GM12878 (cell line): ENCODE measurements at regions not wholly inside any gene's neighbourhood (a gene's known extent, or its start where the extent isn't known, plus 50 kb on each side); places are given as distances from the start of the nearest gene placed in this dataset.

Experiments
- ATAC-seq: fragments of 200-7000 bp; cut with Tn5 transposase; 3 replicates; pipeline ENCODE4 v1.9.1; 2020; ENCODE audit warnings: mild to moderate bottlenecking, moderate library complexity
- BruUV-seq: library from RNA; stranded (reverse); fragments of 400-500 nt; replicated peaks from 2 replicates; lab custom pipeline; 2021; lab: Mats Ljungman, UMichigan
- CTCF ChIA-PET: fragments of 300-600 bp; sonication (Branson Sonifier 250); formaldehyde crosslinking; extraction: SDS; loops from one replicate; lab custom pipeline; 2021; ENCODE audit warnings: inconsistent platforms; lab: Yijun Ruan, JAX
- POLR2A ChIA-PET: fragments of 350-600 bp; formaldehyde crosslinking; extraction: SDS; loops from one replicate; lab custom pipeline; 2021; ENCODE audit warnings: inconsistent platforms; lab: Charles Lee
- RAD21 ChIA-PET: fragments of 300-600 bp; sonication (Branson Sonifier 250); formaldehyde crosslinking; loops from one replicate; lab custom pipeline; 2023; ENCODE audit warnings: antibody characterized with exemption; ENCODE audit not compliant: unreplicated experiment; lab: Charles Lee
- SMC1A ChIA-PET: fragments of 300-600 bp; sonication (Branson Sonifier 250); formaldehyde crosslinking; loops from one replicate; lab custom pipeline; 2023; ENCODE audit not compliant: unreplicated experiment, uncharacterized antibody; lab: Charles Lee
- DNase-seq: peaks from one replicate; pipeline ENCODE4 v3.0.0-alpha.2; 2011; ENCODE audit warnings: low read depth, low spot score
- FAIRE-seq: peaks from 3 replicates; lab custom pipeline; 2011; peaks lifted over from hg19 to GRCh38; lab: Jason Lieb, UNC
- H2AFZ ChIP-seq: 2 replicates; pipeline ENCODE4 v1.6.0; 2011; ENCODE audit warnings: low read depth, low read length, control low read depth; ENCODE audit not compliant: control insufficient read depth
- H3K27ac ChIP-seq: 2 replicates; pipeline ENCODE4 v1.5.1; 2011; ENCODE audit warnings: control low read depth; ENCODE audit not compliant: control insufficient read depth, insufficient read depth
- H3K27me3 ChIP-seq, 2 experiments: replicated peaks in 1 of 2; 2 replicates each; pipeline versions ENCODE4 v1.6.0 to v1.6.1; 2011; ENCODE audit warnings: low read length in 1 of 2; ENCODE audit not compliant: control insufficient read depth in 2 of 2, insufficient read depth in 2 of 2
- H3K36me3 ChIP-seq, 2 experiments: 2 replicates each; pipeline ENCODE4 v1.5.1; 2011; ENCODE audit warnings: low read length in 1 of 2; ENCODE audit not compliant: control insufficient read depth in 2 of 2, insufficient read depth in 2 of 2
- H3K4me1 ChIP-seq: 2 replicates; pipeline ENCODE4 v1.6.1; 2011; ENCODE audit warnings: mild to moderate bottlenecking, low read length, moderate library complexity, mixed read lengths; ENCODE audit not compliant: control insufficient read depth, insufficient read depth
- H3K4me2 ChIP-seq: 2 replicates; pipeline ENCODE4 v1.6.0; 2011; ENCODE audit warnings: control low read depth; ENCODE audit not compliant: control insufficient read depth, insufficient read depth
- H3K4me3 ChIP-seq: fragments of 200-600 bp; sonication (generic); 2 replicates; pipeline ENCODE4 v1.5.1; 2016
- H3K79me2 ChIP-seq: 2 replicates; pipeline ENCODE4 v1.6.0; 2011; ENCODE audit warnings: low read length; ENCODE audit not compliant: control insufficient read depth, insufficient read depth
- H3K9ac ChIP-seq: 2 replicates; pipeline ENCODE4 v1.8.0; 2011; ENCODE audit warnings: low read length, control low read depth, mixed read lengths; ENCODE audit not compliant: control insufficient read depth, insufficient read depth
- H3K9me3 ChIP-seq: replicated peaks from 3 replicates; pipeline ENCODE4 v1.5.1; 2011; ENCODE audit warnings: mild to moderate bottlenecking, low read length; ENCODE audit not compliant: control insufficient read depth, insufficient read depth
- H4K20me1 ChIP-seq: 2 replicates; pipeline ENCODE4 v1.6.0; 2011; ENCODE audit not compliant: control insufficient read depth, insufficient read depth
- FOS ChIP-seq: IDR thresholded peaks from 3 replicates; pipeline ENCODE4 v1.6.1; 2011; ENCODE audit warnings: borderline replicate concordance; ENCODE audit not compliant: insufficient read length; ENCODE audit errors: extremely low read depth
- GATAD2B ChIP-seq: fragments of 450-650 bp; conservative IDR thresholded peaks from 2 replicates; pipeline ENCODE4 v1.6.1; 2017; ENCODE audit warnings: low read depth, mild to moderate bottlenecking, moderate library complexity
- IKZF1 ChIP-seq: fragments of 450-650 bp; conservative IDR thresholded peaks from 2 replicates; pipeline ENCODE4 v1.6.1; 2017; ENCODE audit warnings: antibody characterized with exemption, mild to moderate bottlenecking
- MTA3 ChIP-seq: IDR thresholded peaks from 2 replicates; pipeline ENCODE4 v1.6.1; 2012; ENCODE audit warnings: low read length, inconsistent platforms, borderline replicate concordance
- PRDM15 ChIP-seq: fragments of 450-650 bp; formaldehyde crosslinking; IDR thresholded peaks from 2 replicates; pipeline ENCODE4 v1.4.0; 2020; ENCODE audit warnings: mild to moderate bottlenecking, moderate library complexity
- SMAD5 ChIP-seq: IDR thresholded peaks from 2 replicates; pipeline ENCODE4 v1.6.1; 2016; ENCODE audit warnings: antibody characterized with exemption, low read depth
- SMC3 ChIP-seq: IDR thresholded peaks from 2 replicates; pipeline ENCODE4 v1.6.1; 2011; ENCODE audit warnings: low read length, improper control_type of control experiment, borderline replicate concordance
- ZBED1 ChIP-seq: IDR thresholded peaks from 2 replicates; pipeline ENCODE4 v1.6.1; 2016; ENCODE audit warnings: borderline replicate concordance
- ZBTB40 ChIP-seq: fragments of 450-650 bp; IDR thresholded peaks from 2 replicates; pipeline ENCODE4 v1.6.1; 2016; ENCODE audit warnings: mild to moderate bottlenecking, moderate library complexity, borderline replicate concordance
- WGBS: methylation state at CpG from one replicate; pipeline ENCODE4 v1.1.6; 2016; ENCODE audit warnings: low lambda C conversion rate; ENCODE audit not compliant: insufficient replicate concordance, insufficient coverage; ENCODE audit errors: missing lambda C conversion rate; 5-methylcytosine and 5-hydroxymethylcytosine counted together
- in situ Hi-C: fragments of 300-500 bp; cut with MboI; formaldehyde crosslinking; loops from 9 replicates; pipeline ENCODE4 v1.14.3; 2018; ENCODE audit warnings: mixed read lengths
- intact Hi-C: fragments of 100-400 bp; cut with micrococcal nuclease; formaldehyde crosslinking; loops from one replicate; pipeline ENCODE4 v1.14.2; 2022; ENCODE audit not compliant: unreplicated experiment
- TF ChIP-seq, protein P1 (sequence below): fragments of 450-650 bp; formaldehyde crosslinking; IDR thresholded peaks from 2 replicates; pipeline ENCODE4 v1.5.0; 2022; ENCODE audit warnings: mild to moderate bottlenecking, missing genetic modification characterization
- TF ChIP-seq, protein P2 (sequence below): IDR thresholded peaks from 2 replicates; pipeline ENCODE4 v1.6.1; 2012; ENCODE audit warnings: low read length, inconsistent platforms

DNA sequence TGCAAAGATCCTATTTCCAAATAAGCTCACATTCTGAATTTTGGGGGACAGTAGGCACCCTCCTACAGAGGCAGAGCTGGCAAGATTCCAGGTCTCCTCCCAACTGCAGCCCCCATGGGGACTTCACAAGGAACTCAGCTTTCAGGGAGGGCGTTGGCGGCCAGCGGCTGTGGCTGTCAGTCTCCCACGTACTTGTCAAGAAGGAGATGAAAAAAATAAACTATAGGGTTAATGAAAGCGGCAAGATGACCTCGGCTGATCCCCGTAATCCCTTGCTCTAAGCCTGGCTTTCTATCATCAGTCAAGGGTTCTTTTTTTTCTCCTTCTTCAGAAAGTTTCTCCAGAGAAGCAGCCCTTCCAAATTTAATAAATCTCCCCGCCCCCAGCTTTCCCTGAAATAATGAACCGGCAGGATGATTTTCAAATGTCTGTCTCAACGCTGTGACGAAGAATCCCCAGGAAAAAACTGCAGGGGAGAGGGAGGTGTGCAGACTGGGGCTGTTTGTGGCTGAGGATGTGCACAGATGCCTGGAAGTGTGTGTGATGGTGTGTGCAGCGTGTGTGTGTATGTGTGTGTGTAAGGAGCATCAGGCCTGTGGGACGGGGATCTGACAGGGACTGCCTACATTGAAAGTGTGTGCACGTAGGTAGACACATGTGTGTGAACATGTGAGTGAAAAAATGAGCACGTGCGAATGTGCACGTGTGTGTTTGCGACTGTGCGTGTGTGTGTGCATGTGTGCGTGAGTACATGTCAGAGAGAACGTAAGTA is 78.7 kb downstream of the SLC2A10 start:
- H4K20me1 ChIP-seq, result no peaks in the 10 kb centered on the region
- DNase-seq (no peak), FAIRE-seq (no peak), ATAC-seq (no peak)
- no peaks in the 10 kb centered on the region for H3K36me3 ChIP-seq
- WGBS, result 58% methylated on average over 21 of the region's 21 CpGs
- H3K4me1 ChIP-seq, result no peaks in the 10 kb centered on the region
- ChIA-PET CTCF (no interaction called here), SMC1A (no interaction called here), POLR2A (no interaction called here), RAD21 (no interaction called here)
- no TSS peak for BruUV-seq
- no peaks in the 10 kb centered on the region; a peak in 1 of 4 replicates for H3K27me3 ChIP-seq
- no peak overlapping the region for H3K27ac ChIP-seq
- H3K9ac ChIP-seq, result no peak overlapping the region
- H3K4me3 ChIP-seq, result no peak overlapping the region
- no peak overlapping the region for H3K4me2 ChIP-seq
- intact Hi-C loops, result no loop called here
- no peak overlapping the region for H2AFZ ChIP-seq
- H3K9me3 ChIP-seq, result no peaks in the 10 kb centered on the region; the same call in 2 of the 3 replicates
- no peaks in the 10 kb centered on the region for H3K79me2 ChIP-seq
- in situ Hi-C loops, result no loop called here
- TF ChIP-seq, protein P1, sequence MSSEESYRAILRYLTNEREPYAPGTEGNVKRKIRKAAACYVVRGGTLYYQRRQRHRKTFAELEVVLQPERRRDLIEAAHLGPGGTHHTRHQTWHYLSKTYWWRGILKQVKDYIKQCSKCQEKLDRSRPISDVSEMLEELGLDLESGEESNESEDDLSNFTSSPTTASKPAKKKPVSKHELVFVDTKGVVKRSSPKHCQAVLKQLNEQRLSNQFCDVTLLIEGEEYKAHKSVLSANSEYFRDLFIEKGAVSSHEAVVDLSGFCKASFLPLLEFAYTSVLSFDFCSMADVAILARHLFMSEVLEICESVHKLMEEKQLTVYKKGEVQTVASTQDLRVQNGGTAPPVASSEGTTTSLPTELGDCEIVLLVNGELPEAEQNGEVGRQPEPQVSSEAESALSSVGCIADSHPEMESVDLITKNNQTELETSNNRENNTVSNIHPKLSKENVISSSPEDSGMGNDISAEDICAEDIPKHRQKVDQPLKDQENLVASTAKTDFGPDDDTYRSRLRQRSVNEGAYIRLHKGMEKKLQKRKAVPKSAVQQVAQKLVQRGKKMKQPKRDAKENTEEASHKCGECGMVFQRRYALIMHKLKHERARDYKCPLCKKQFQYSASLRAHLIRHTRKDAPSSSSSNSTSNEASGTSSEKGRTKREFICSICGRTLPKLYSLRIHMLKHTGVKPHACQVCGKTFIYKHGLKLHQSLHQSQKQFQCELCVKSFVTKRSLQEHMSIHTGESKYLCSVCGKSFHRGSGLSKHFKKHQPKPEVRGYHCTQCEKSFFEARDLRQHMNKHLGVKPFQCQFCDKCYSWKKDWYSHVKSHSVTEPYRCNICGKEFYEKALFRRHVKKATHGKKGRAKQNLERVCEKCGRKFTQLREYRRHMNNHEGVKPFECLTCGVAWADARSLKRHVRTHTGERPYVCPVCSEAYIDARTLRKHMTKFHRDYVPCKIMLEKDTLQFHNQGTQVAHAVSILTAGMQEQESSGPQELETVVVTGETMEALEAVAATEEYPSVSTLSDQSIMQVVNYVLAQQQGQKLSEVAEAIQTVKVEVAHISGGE, result no peak
- TF ChIP-seq SMAD5 (no peak), ZBED1 (no peak), GATAD2B (no peak), ZBTB40 (no peak), SMC3 (no peak), MTA3 (no peak), FOS (no peak), IKZF1 (no peak), PRDM15 (CRISPR knock-in tag) (no peak)
- TF ChIP-seq, protein P2, sequence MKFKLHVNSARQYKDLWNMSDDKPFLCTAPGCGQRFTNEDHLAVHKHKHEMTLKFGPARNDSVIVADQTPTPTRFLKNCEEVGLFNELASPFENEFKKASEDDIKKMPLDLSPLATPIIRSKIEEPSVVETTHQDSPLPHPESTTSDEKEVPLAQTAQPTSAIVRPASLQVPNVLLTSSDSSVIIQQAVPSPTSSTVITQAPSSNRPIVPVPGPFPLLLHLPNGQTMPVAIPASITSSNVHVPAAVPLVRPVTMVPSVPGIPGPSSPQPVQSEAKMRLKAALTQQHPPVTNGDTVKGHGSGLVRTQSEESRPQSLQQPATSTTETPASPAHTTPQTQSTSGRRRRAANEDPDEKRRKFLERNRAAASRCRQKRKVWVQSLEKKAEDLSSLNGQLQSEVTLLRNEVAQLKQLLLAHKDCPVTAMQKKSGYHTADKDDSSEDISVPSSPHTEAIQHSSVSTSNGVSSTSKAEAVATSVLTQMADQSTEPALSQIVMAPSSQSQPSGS, result no peak
